GM12891 (cell line): ENCODE measurements at regions not wholly inside any gene's neighbourhood (a gene's known extent, or its start where the extent isn't known, plus 50 kb on each side); places are given as distances from the start of the nearest gene placed in this dataset.

Experiments
- POLR2A ChIP-seq: IDR thresholded peaks from 2 replicates; pipeline ENCODE4 v1.6.1; 2011; ENCODE audit warnings: low read depth, low read length, control low read depth
- POLR2AphosphoS5 ChIP-seq: IDR thresholded peaks from 2 replicates; pipeline ENCODE4 v1.6.1; 2011; ENCODE audit warnings: low read depth, low read length, control low read depth
- POU2F2 ChIP-seq: IDR thresholded peaks from 2 replicates; pipeline ENCODE4 v1.6.1; 2011; ENCODE audit warnings: low read depth, mild to moderate bottlenecking, control low read depth, low read length, moderate library complexity
- SPI1 ChIP-seq: IDR thresholded peaks from 2 replicates; pipeline ENCODE4 v1.6.1; 2011; ENCODE audit warnings: low read depth, low read length, control low read depth
- TAF1 ChIP-seq: IDR thresholded peaks from 2 replicates; pipeline ENCODE4 v1.6.1; 2011; ENCODE audit warnings: low read depth, low read length, control low read depth

DNA sequence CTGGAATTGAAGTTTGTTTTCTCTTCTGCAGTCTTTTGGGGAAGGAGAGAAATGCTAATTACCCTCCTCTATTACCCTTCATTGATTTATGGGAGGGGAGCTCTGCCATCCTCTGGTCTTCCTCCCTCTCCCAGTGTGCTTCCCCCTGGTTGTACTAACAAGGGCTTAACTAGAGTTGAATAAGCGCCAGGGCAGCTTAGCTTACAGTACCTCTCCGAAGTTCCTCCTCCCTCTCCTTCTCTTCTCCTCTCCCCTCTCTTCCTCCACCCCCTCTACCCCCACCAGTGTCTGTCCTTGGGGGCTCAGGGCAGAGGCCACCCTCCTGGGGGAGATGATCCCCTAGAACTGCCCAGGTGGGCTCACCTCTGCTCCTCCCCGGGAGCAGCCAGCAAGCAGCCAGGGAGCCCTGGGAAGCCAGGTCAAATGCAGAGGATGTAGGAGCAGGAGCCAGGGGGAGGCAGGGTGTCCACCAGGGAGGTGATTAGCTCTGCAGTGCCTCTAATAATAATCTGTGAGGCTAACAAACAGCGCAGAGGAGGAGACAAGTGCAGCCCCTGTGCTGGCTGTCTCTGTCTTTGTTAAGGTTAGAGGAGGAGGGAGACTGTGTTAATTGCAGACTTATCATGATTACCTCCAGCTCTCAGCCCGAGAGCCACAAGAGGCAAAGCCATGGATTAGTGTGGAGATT is 191.6 kb upstream of the CADM1 start:
- TF ChIP-seq POLR2A (no peak), POLR2AphosphoS5 (no peak), TAF1 (no peak), SPI1 (no peak), POU2F2 (no peak)
